ENCODE measurements at regions not wholly inside any gene's neighbourhood (a gene's known extent, or its start where the extent isn't known, plus 50 kb on each side); places are given as distances from the start of the nearest gene placed in this dataset.

DNA sequence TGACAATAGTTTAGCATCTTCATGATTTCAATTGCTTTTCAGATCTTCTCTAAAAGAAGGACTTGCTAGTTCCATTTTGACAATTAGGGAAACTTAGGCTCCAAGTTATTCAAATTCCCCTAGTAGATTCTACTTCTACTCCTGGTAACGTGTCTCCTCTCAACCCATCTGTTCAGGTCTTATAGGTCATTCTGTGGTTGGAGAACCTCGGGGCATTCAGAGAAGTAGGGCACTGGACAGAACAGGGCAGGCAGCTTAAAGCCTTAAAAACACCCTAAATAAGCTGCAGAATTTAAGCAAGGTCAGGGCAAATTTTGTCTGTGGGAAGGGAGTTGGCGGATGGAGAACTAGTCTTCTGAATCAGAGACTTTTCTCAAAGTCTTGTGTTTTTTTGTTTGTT, 132.4 kb downstream of the TMEM174 start:
- TF ChIP-seq, protein P1, sequence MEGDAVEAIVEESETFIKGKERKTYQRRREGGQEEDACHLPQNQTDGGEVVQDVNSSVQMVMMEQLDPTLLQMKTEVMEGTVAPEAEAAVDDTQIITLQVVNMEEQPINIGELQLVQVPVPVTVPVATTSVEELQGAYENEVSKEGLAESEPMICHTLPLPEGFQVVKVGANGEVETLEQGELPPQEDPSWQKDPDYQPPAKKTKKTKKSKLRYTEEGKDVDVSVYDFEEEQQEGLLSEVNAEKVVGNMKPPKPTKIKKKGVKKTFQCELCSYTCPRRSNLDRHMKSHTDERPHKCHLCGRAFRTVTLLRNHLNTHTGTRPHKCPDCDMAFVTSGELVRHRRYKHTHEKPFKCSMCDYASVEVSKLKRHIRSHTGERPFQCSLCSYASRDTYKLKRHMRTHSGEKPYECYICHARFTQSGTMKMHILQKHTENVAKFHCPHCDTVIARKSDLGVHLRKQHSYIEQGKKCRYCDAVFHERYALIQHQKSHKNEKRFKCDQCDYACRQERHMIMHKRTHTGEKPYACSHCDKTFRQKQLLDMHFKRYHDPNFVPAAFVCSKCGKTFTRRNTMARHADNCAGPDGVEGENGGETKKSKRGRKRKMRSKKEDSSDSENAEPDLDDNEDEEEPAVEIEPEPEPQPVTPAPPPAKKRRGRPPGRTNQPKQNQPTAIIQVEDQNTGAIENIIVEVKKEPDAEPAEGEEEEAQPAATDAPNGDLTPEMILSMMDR (IDR thresholded peaks at IDR 0.05): no peak
- no peak for TF ChIP-seq MAX (IDR thresholded peaks at IDR 0.05; ENCODE audit: low read depth)
- TF ChIP-seq POLR2AphosphoS5 (IDR thresholded peaks at IDR 0.05; ENCODE audit: low read depth, low read length): no peak
- no peak for TF ChIP-seq CHD2 (IDR thresholded peaks at IDR 0.05; ENCODE audit: low read length, partially characterized antibody)
- no peak for TF ChIP-seq TAF1 (IDR thresholded peaks at IDR 0.05; ENCODE audit: borderline replicate concordance, low read depth, low read length)
- TF ChIP-seq EZH2phosphoT487 (IDR thresholded peaks at IDR 0.05; ENCODE audit: borderline replicate concordance, low read depth): no peak
- TF ChIP-seq, protein P2, sequence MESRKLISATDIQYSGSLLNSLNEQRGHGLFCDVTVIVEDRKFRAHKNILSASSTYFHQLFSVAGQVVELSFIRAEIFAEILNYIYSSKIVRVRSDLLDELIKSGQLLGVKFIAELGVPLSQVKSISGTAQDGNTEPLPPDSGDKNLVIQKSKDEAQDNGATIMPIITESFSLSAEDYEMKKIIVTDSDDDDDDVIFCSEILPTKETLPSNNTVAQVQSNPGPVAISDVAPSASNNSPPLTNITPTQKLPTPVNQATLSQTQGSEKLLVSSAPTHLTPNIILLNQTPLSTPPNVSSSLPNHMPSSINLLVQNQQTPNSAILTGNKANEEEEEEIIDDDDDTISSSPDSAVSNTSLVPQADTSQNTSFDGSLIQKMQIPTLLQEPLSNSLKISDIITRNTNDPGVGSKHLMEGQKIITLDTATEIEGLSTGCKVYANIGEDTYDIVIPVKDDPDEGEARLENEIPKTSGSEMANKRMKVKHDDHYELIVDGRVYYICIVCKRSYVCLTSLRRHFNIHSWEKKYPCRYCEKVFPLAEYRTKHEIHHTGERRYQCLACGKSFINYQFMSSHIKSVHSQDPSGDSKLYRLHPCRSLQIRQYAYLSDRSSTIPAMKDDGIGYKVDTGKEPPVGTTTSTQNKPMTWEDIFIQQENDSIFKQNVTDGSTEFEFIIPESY (IDR thresholded peaks at IDR 0.05; ENCODE audit: borderline replicate concordance, low read depth): no peak
- no peak for TF ChIP-seq REST (IDR thresholded peaks at IDR 0.05; ENCODE audit: low read depth, low read length)
- no peak for TF ChIP-seq TEAD4 (IDR thresholded peaks at IDR 0.05; ENCODE audit: borderline replicate concordance, insufficient read depth)
- no peak for TF ChIP-seq RXRA (IDR thresholded peaks at IDR 0.05; ENCODE audit: borderline replicate concordance, low read depth)
- no peak for TF ChIP-seq YY1 (IDR thresholded peaks at IDR 0.05; ENCODE audit: low read depth)
